ENCODE measurements at regions not wholly inside any gene's neighbourhood (a gene's known extent, or its start where the extent isn't known, plus 50 kb on each side); places are given as distances from the start of the nearest gene placed in this dataset.
A peak's percentile ranks its signal among the peaks of the same experiment; 100 is the strongest.

GRCh38 chr12:108054496-108054895 lies 74.6 kb upstream of the WSCD2 start:
- Histone ChIP-seq H3K9ac (ENCODE audit: extremely low read depth, low read length, poor library complexity, severe bottlenecking) (no peak overlapping the region), H3K4me3 (ENCODE audit: low read length) (no peak overlapping the region), H3K27ac (ENCODE audit: low read depth, low read length) (no peak overlapping the region), H3K4me1 (ENCODE audit: control insufficient read depth, insufficient read depth, low read length) (no peaks in the 10 kb centered on the region), H3K27me3 (ENCODE audit: control insufficient read depth, insufficient read depth, low read length, poor library complexity, severe bottlenecking) (peaks cover 28% of the 10 kb centered on the region), H3K9me3 (ENCODE audit: control insufficient read depth, low read length) (no peaks in the 10 kb centered on the region), H3K36me3 (ENCODE audit: control insufficient read depth, insufficient read depth, low read length) (no peaks in the 10 kb centered on the region)
- no peak for DNase-seq
- no peaks in the 10 kb centered on the region for H3K9me3 Mint-ChIP-seq
- no peak overlapping the region for H3K27ac Mint-ChIP-seq
- WGBS, 2 experiments (ENCODE audit: insufficient coverage in 1 of 2, insufficient read length in 1 of 2) = 87 to 100% methylated on average over 1 to 2 of the region's 2 CpGs
- H3K36me3 Mint-ChIP-seq (ENCODE audit: low read depth) = no peaks in the 10 kb centered on the region
- H3K4me1 Mint-ChIP-seq = peaks cover 3% of the 10 kb centered on the region
- no peak overlapping the region for H3K4me3 Mint-ChIP-seq
- TF ChIP-seq CTCF (conservative IDR thresholded peaks at IDR 0.05) = no peak
- peaks cover 44% of the 10 kb centered on the region for H3K27me3 Mint-ChIP-seq (ENCODE audit: insufficient read depth)

GRCh38 chr12:108055141-108055540 lies 73.9 kb upstream of the WSCD2 start:
- Mint-ChIP-seq H3K4me3 (no peak overlapping the region), H3K36me3 (ENCODE audit: low read depth) (no peaks in the 10 kb centered on the region), H3K27ac (no peak overlapping the region), H3K4me1 (peaks cover 3% of the 10 kb centered on the region), H3K9me3 (no peaks in the 10 kb centered on the region), H3K27me3 (ENCODE audit: insufficient read depth) (peaks cover 40% of the 10 kb centered on the region)
- Histone ChIP-seq H3K36me3 (ENCODE audit: control insufficient read depth, insufficient read depth, low read length) (no peaks in the 10 kb centered on the region), H3K9me3 (ENCODE audit: control insufficient read depth, low read length) (no peaks in the 10 kb centered on the region), H3K4me1 (ENCODE audit: control insufficient read depth, insufficient read depth, low read length) (no peaks in the 10 kb centered on the region), H3K9ac (ENCODE audit: extremely low read depth, low read length, poor library complexity, severe bottlenecking) (no peak overlapping the region), H3K4me3 (ENCODE audit: low read length) (no peak overlapping the region), H3K27me3 (ENCODE audit: control insufficient read depth, insufficient read depth, low read length, poor library complexity, severe bottlenecking) (peaks cover 27% of the 10 kb centered on the region), H3K27ac (ENCODE audit: low read depth, low read length) (no peak overlapping the region)
- WGBS, 2 experiments (ENCODE audit: insufficient coverage in 1 of 2, insufficient read length in 1 of 2) = 33 to 71% methylated on average over 1 to 3 of the region's 3 CpGs
- TF ChIP-seq CTCF (conservative IDR thresholded peaks at IDR 0.05) = no peak
- DNase-seq = peak; percentile 58

- no peak for TF ChIP-seq CTCF (conservative IDR thresholded peaks at IDR 0.05)
These were observed 69.0 kb upstream of the WSCD2 start for GRCh38 chr12:108060067-108060466.

More at GRCh38 chr12:108060067-108060466, 69.0 kb upstream of the WSCD2 start:
- WGBS, 2 experiments (ENCODE audit: insufficient coverage in 1 of 2, insufficient read length in 1 of 2) = 75 to 90% methylated on average over 2 to 3 of the region's 3 CpGs
- H3K27me3 Mint-ChIP-seq (ENCODE audit: insufficient read depth) = peaks cover 36% of the 10 kb centered on the region
- Histone ChIP-seq H3K27ac (ENCODE audit: low read depth, low read length) (no peak overlapping the region), H3K9me3 (ENCODE audit: control insufficient read depth, low read length) (no peaks in the 10 kb centered on the region), H3K36me3 (ENCODE audit: control insufficient read depth, insufficient read depth, low read length) (no peaks in the 10 kb centered on the region), H3K27me3 (ENCODE audit: control insufficient read depth, insufficient read depth, low read length, poor library complexity, severe bottlenecking) (peaks cover 13% of the 10 kb centered on the region), H3K9ac (ENCODE audit: extremely low read depth, low read length, poor library complexity, severe bottlenecking) (no peak overlapping the region), H3K4me3 (ENCODE audit: low read length) (no peak overlapping the region), H3K4me1 (ENCODE audit: control insufficient read depth, insufficient read depth, low read length) (no peaks in the 10 kb centered on the region)
- H3K36me3 Mint-ChIP-seq (ENCODE audit: low read depth) = no peaks in the 10 kb centered on the region
- H3K4me3 Mint-ChIP-seq = no peak overlapping the region
- H3K4me1 Mint-ChIP-seq = no peaks in the 10 kb centered on the region
- no peaks in the 10 kb centered on the region for H3K9me3 Mint-ChIP-seq
- H3K27ac Mint-ChIP-seq = no peak overlapping the region
- no peak for DNase-seq
